CD4-positive, alpha-beta T cell treated with Interleukin-6 for 4 hours (primary cell): ENCODE measurements at regions not wholly inside any gene's neighbourhood (a gene's known extent, or its start where the extent isn't known, plus 50 kb on each side); places are given as distances from the start of the nearest gene placed in this dataset.

ENCODE experiments used
- DNase-seq: peaks from one replicate; pipeline ENCODE4 v3.0.0-alpha.2; 2020; ENCODE audit warnings: mixed read lengths

DNA sequence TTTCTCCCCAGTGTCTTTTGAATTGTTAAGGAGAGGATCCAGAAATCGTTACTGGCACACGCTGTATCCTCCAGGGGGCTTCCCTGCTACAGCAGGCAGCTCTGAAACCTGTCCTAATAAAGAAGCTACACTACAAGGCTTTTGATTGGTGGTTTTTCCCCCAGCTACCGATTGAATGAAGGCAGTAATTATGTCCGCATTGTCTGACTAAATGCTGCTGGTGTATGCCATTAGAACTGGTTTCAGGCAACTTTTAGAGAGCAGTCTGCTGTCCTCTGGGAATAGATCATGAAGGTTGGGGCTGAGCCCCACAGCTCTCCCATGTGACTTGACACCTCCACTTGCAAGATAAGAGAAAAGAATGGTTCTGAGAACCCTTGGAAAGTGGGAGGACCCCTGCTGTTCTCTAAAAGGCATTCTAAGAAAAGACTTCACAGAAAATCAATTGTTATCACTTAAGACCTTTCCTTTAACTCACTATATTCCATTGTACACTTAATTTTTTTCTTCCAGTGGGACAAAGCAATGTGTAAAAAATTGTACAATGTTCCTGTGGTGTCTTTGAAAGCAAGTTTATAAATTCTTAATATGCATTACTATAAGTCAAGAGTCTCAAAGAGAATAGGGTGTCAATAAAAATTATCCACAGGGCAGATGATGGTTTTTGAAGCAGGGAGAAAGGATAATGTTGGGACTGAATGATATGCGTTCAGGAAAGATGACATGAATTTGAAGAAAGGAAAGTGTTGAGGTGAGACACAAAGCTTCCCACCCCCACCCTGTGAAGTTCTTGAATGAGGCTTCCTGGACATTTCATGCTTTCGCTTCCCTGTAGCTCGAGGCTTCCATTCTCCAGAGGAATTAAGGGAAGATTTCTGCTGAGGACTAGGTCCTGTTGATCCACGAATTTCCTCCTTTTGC is 53.0 kb upstream of the DAZL start:
- no peak for DNase-seq

GRCh38 chr3:16658925-16659793 is 53.9 kb upstream of the DAZL start:
- DNase-seq: no peak

DNA sequence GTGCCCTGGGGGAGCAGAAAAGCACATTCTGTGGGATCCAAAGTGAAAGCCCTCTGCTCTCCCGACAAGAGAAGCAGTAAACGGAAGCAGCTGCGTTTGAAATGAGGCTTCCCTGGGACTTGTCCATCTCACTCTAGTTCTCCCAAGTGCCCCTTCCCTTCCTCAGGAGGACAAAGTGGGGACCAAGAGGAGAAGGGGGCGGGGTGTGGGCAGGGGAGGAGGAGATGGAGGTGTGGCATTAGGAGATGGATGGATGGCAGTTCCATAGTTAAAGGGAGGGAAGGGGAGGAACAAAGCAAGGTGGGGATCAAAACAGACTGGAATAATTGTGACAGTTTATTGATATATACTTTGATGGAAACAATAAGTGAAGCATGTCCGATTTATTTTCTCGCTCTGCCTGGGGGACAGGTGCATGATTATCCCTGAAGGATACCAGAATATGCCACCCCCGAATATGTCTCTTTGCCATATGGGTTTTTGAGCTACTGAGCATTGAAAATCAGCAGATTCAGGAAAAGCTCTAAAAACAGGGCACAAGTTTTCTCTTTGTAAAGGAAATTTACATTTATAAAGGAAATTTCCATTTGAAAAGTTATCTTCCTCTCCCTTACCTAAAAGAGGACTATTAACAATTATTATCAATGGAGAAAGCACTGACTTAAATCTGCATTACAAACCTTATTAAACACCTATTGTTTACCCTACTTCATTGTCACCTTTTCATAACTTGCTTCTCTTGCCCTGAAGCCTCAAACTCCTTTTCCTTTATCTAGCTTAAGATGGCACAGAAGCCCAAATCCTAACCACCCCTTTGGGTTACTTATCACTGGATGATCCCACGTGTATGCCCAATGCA is 58.9 kb upstream of the DAZL start:
- DNase-seq: no peak

- no peak for DNase-seq
These were observed 60.1 kb upstream of the DAZL start for GRCh38 chr3:16665282-16665741.

GRCh38 chr3:16666206-16666605 is 61.0 kb upstream of the DAZL start:
- DNase-seq: no peak

DNA sequence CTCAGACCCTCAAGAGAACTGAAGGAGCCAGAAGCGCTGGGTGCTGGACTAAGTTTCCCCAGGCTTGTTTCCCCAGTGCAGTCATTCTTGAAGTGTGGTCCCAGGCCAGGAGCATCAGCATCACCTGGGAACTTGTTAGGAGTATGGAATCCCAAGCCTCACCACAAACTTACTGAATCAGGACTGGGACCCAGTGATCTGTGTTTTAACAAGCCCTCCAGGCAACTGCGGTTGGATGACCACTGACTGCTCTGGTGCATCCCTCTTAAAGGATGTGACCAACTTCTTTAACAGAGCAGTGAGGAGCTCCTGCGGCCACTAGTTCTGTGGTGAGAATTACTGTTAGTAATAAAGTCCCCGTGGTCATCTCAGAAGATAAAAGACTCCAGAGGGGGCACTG is 62.4 kb upstream of the DAZL start:
- no peak for DNase-seq

DNA sequence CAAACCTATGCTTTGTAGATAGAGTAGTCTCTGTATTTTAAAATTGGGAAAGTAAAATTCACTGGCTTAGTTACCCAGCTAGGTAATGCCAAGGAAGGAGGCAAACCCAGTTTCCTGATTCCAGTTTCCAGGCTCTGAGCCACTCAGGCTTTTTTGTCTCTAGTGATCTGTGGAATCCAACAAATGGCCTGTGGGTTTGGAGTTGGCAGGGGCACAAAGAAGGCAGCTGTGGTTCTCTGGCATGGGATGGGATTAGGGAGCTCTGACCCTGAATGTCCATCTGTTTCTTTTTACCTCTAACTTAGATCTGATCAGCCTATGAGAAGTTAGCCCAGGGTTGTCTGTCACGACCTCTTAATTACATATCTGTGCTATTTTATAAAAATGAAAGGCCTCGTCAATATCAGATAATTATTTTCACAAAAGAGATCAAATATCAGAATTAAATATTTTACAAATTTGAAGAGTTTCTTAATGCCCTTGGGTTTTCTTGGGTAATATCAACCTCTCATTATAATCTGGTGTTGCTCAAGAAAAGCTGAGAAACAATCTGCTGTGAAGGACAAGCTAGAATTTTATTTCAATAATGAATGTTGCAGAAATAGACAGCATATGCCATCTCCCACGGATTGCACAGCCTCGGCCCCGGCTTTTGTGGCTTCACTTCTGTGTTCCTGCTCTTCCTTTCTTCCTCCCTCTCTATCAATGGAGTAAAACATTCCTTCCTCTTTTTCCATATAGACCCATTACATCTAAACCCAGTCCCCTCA is 63.7 kb upstream of the DAZL start:
- no peak for DNase-seq

- DNase-seq: no peak
These were observed 65.0 kb upstream of the DAZL start for GRCh38 chr3:16670191-16670590.

DNA sequence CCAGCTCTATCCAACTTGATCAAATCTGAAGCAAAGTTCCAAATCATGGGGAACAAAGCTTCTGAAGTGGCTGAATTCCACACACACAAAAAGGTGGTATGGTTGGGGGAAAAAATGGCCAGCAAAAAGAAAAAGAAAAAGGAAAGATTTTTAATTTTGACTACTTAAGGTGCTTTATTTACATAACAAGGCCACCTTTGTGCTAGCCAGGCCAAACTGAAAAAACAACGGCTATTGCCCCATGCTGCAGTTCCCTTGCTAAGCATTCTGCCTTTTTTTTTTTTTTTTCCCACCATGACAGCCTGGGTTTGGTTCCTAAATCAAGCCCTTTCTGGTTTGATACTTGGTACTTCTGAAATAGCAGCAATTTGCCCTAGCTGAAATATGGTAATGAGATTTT is 66.5 kb upstream of the DAZL start:
- no peak for DNase-seq

DNA sequence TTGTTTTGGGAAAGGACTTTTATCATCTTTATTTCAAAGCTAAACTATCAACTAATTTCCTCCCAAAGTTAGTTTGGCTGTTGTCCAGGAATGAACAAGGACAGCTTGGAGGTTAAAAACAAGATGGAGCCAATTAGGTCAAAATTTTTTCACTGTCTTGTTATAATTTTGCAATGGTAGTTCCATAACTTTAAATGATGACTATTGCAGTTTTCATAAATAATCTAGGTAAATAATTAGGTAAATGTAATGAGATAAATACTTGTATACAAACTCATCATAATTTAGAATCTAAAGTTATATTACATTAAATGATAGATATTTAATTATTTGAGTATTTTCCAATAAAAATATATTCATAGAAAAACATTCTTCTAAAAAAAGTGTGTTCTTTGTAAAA is 68.3 kb upstream of the DAZL start:
- DNase-seq: no peak

GRCh38 chr3:16675805-16676204 is 70.6 kb upstream of the DAZL start:
- no peak for DNase-seq

- no peak for DNase-seq
These were observed 81.5 kb upstream of the DAZL start for GRCh38 chr3:16686679-16687078.

DNA sequence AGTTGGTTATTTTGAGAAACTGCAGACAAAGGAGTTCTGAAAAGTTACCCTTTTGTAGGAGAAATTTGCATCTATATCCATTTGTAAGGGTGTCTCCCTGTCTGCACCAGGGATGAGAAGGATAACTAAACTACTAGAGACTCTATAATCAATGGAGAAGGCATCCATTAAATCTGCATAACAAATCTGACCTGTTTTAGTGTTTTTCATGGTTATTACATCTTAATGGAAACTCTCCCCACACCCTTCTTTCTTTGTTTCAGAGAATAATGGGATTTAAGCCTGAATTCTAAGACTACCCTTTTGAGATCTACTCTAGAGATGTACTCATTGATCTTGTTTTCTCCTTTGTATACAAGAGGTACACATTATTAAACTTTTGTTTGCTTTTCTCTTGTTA is 82.0 kb upstream of the DAZL start:
- DNase-seq: no peak

DNA sequence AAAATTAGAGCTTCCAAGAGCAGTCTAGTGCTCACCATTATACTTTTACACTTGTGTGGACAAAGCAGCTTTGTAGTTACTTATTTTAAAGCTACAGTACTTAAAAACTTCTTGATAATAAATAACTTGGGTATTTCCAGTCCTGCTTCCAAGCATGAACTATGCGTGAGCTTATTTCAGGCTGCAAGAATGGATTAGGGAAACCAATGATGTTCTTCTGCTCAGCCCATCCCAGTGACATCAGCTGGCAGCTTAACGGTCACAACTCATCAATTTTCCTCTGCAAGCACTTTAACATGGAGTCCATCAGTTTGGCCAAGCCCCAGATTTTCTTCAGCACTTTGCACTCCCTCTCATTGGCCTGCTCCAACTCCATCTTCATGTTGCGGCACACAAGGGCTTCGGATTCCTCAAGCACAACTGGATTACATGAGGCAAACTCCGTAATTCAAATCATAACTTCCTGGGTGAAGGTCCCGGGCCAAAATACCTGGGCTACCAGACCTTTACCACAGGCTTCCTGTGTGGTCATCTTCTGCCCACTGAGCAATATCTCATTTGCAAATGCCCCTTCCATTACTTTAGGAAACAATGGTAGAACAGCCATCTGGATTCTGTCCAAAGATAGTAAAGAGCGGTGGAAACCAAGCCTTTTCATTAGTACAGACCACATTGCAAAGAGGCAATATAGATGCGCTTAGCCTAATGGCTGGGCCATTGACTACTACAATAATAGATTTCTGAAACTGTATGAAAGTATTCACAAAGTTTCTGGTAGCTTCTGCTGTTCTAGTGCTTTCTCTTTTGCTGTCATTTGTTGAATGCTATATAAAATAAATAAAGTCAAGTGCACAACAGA is 87.5 kb upstream of the DAZL start:
- no peak for DNase-seq

GRCh38 chr3:16693820-16694219 is 88.6 kb upstream of the DAZL start:
- DNase-seq: no peak

GRCh38 chr3:16695710-16696109 is 90.5 kb upstream of the DAZL start:
- DNase-seq: no peak

DNA sequence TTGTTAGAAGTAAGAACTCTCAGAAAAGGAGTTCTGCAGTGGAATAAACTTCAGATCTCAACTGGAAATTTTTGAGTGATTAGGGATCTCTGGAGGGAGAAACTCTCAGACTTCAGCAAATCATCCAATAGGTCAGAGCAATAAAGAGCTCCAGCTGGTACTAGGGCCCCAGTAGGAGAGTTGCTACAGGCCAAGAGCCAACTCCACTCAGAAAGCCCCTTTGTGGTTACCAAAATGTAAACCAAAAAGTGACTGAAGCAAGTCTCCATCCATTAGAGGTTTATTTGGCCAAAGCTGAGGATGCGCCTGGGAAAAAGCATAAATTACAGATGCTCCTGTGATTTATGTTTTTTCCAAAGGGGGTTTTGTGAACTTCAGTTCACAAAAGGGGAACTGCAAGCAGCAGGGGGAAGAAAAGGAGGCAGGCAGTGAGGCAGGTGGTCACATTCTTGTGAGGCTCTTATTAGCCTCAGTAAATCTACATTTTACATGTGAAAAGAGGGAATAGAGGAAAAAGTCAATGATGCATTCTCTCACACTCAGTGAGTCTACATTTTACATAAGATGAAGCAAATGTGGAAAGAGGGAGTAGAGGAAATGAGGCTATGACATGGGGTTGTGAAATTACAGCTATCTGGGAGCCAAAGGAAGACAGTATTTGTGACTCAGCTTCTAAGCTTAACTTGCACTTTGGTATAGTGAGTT is 92.4 kb upstream of the DAZL start:
- DNase-seq: no peak

DNA sequence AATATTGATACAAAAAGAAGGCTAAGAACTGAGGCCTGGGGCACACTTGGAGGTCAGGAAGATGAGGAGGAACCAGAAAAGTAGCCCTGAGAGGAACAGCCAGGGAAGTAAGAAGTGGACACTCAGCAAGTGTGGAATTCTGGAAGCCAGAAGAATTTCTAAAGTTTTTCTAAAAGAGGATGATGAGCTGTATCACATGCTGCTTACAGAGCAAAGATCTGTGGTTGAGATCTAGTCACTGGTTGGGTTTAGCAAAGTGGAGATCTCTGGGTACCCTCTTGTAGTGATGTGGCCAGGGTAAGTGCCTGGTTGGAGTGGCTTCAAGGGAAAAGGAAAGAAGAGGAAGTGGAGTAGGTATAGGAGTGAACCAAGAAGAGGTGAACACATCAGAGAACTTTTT is 95.4 kb upstream of the DAZL start:
- no peak for DNase-seq

- no peak for DNase-seq
These were observed 99.7 kb upstream of the DAZL start for GRCh38 chr3:16704941-16705340.

DNA sequence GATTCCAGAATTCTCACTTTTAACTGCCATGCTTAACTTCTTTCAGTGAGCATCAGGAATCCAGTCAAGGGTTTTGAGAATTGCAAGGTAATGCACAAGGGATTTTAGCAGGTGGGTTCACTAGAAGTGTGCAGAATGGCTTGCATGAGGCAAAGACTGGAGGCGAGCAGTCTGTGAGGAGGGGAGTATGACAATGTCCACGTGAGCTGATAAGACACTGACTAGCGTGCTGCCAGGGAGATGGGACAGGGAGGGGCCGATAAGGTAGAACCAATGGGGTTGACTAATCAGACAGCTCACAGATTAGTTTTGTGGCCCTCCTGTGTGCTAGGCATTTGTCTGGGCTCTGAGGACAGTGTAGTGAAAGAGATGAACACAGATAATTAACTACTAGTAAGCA is 102.0 kb upstream of the DAZL start:
- no peak for DNase-seq
